Pancreas (tissue), 10 donors: ENCODE measurements at regions not wholly inside any gene's neighbourhood (a gene's known extent, or its start where the extent isn't known, plus 50 kb on each side); places are given as distances from the start of the nearest gene placed in this dataset.

Source experiments
- ATAC-seq, 4 donors: fragments of 200-7000 bp; cut with Tn5 transposase; one replicate each; pipeline versions ENCODE4 v1.8.0 to v1.9.1; 2020; ENCODE audit warnings: mild to moderate bottlenecking in 4 of 4, moderate library complexity in 4 of 4
- DNase-seq, 6 donors: peaks; one replicate each; pipeline ENCODE4 v3.0.0-alpha.2; 2020
- FAIRE-seq: peaks from 2 replicates; lab custom pipeline; 2012; peaks lifted over from hg19 to GRCh38; lab: Jason Lieb, UNC
- H3K27ac ChIP-seq, 4 donors: fragments of 200-600 bp; sonication (generic); 1 replicate in 3 of 4; 2 replicates in 1 of 4; pipeline versions ENCODE4 v1.5.0 to v1.8.0; 2020
- H3K27me3 ChIP-seq, 4 donors: fragments of 200-600 bp; one replicate each; pipeline ENCODE4 v1.8.0; 2021
- H3K36me3 ChIP-seq, 3 donors: fragments of 200-600 bp; sonication (generic) in 1 of 3; one replicate each; pipeline versions ENCODE4 v1.5.0 to v1.8.0; 2020 to 2021
- H3K4me1 ChIP-seq, 3 donors: fragments of 200-600 bp; one replicate each; pipeline ENCODE4 v1.8.0; 2021
- H3K4me3 ChIP-seq, 4 donors: fragments of 200-600 bp; sonication (generic) in 2 of 4; one replicate each; pipeline versions ENCODE4 v1.5.0 to v1.8.0; 2020 to 2021
- H3K9me3 ChIP-seq, 4 donors: fragments of 200-600 bp; one replicate each; pipeline ENCODE4 v1.8.0; 2021
- CTCF ChIP-seq, 4 donors: fragments of 200-600 bp; sonication (generic) in 3 of 4; IDR thresholded peaks; one replicate each; pipeline versions ENCODE4 v1.5.0 to v1.8.0; 2021; ENCODE audit warnings: antibody characterized with exemption in 4 of 4
- WGBS, 2 donors: extraction: QIAGEN DNeasy Blood & Tissue Kit; methylation state at CpG; one replicate each; pipeline ENCODE4 v1.1.7; 2013; 5-methylcytosine and 5-hydroxymethylcytosine counted together
- intact Hi-C, 3 donors: fragments of 100-400 bp; cut with DNase I; formaldehyde crosslinking; loops; one replicate each; pipeline versions ENCODE4 v1.11.1 to v1.14.2; 2022
- donor health status: healthy with polysubstance abuse.
- donor health status: DM: no; HTN: no; CAD: no; lungs with moderate emphysema.
- donor health status: DM: no; HTN: no; CAD: no.
- donor health status: control.
- donor health status: control.
- donor health status: Bipolar disorder and iron deficiency.
- donor health status: DM: yes; HTN: yes; CAD: no.
- donor health status: DM: no; HTN: no; CAD: no.
- donor health status: DM: no; HTN: no; CAD: no.
- donor health status: DM: yes; HTN: yes; CAD: no.

GRCh38 chr5:116971131-116971530 lies 396.5 kb upstream of the SEMA6A start:
- Histone ChIP-seq H3K4me1 (no peaks in the 10 kb centered on the region), H3K9me3 (no peaks in the 10 kb centered on the region), H3K27ac (no peak overlapping the region), H3K27me3 (no peaks in the 10 kb centered on the region), H3K4me3 (no peak overlapping the region), H3K36me3 (no peaks in the 10 kb centered on the region)
- DNase-seq (no peak), ATAC-seq (no peak), FAIRE-seq (no peak)
- no peak for TF ChIP-seq CTCF (IDR thresholded peaks at IDR 0.05)
- WGBS, 2 donors: 73 to 83% methylated on average over 5 of the region's 5 CpGs
- intact Hi-C loops: no loop called here

GRCh38 chr5:116970318-116970717 lies 395.7 kb upstream of the SEMA6A start:
- intact Hi-C loops: no loop called here
- Histone ChIP-seq H3K9me3 (no peaks in the 10 kb centered on the region), H3K27ac (no peak overlapping the region), H3K4me3 (no peak overlapping the region), H3K27me3 (no peaks in the 10 kb centered on the region), H3K4me1 (no peaks in the 10 kb centered on the region), H3K36me3 (no peaks in the 10 kb centered on the region)
- DNase-seq (no peak), ATAC-seq (no peak), FAIRE-seq (no peak)
- 20 to 22% methylated on average over 2 of the region's 2 CpGs for WGBS, 2 donors
- no peak for TF ChIP-seq CTCF (IDR thresholded peaks at IDR 0.05)

GRCh38 chr5:116964438-116964837 lies 389.8 kb upstream of the SEMA6A start:
- no peak for TF ChIP-seq CTCF (IDR thresholded peaks at IDR 0.05)
- WGBS, 2 donors: 82 to 93% methylated on average over 5 of the region's 5 CpGs
- DNase-seq (no peak), FAIRE-seq (no peak), ATAC-seq (no peak)
- intact Hi-C loops: no loop called here
- no peaks in the 10 kb centered on the region for H3K27me3 ChIP-seq
- no peak overlapping the region for H3K4me3 ChIP-seq
- no peaks in the 10 kb centered on the region for H3K9me3 ChIP-seq
- no peak overlapping the region for H3K27ac ChIP-seq
- H3K4me1 ChIP-seq: no peaks in the 10 kb centered on the region
- H3K36me3 ChIP-seq: no peaks in the 10 kb centered on the region

- intact Hi-C loops: no loop called here
- H3K27ac ChIP-seq: no peak overlapping the region
- H3K4me3 ChIP-seq: no peak overlapping the region
- H3K4me1 ChIP-seq: no peaks in the 10 kb centered on the region
- no peak for ATAC-seq
- H3K36me3 ChIP-seq: no peaks in the 10 kb centered on the region
- TF ChIP-seq CTCF (IDR thresholded peaks at IDR 0.05): no peak
- DNase-seq: no peak
- no peak for FAIRE-seq
- H3K9me3 ChIP-seq: no peaks in the 10 kb centered on the region
- WGBS, 2 donors: 88% methylated on average over 4 of the region's 4 CpGs
- no peaks in the 10 kb centered on the region for H3K27me3 ChIP-seq
Observed at GRCh38 chr5:116961021-116961420, 386.4 kb upstream of the SEMA6A start.

- H3K36me3 ChIP-seq: no peaks in the 10 kb centered on the region
- TF ChIP-seq CTCF (IDR thresholded peaks at IDR 0.05): no peak
- H3K27me3 ChIP-seq: no peaks in the 10 kb centered on the region
- no peak overlapping the region for H3K4me3 ChIP-seq
- no peaks in the 10 kb centered on the region for H3K9me3 ChIP-seq
- ATAC-seq (no peak), DNase-seq (no peak), FAIRE-seq (no peak)
- no peak overlapping the region for H3K27ac ChIP-seq
- H3K4me1 ChIP-seq: no peaks in the 10 kb centered on the region
- intact Hi-C loops: no loop called here
- 57 to 64% methylated on average over 1 of the region's 1 CpG for WGBS, 2 donors
Observed at GRCh38 chr5:116959843-116960242, 385.2 kb upstream of the SEMA6A start.
